HEK293 (cell line): ENCODE measurements at regions not wholly inside any gene's neighbourhood (a gene's known extent, or its start where the extent isn't known, plus 50 kb on each side); places are given as distances from the start of the nearest gene placed in this dataset.

Source experiments
- CTCF ChIA-PET: fragments of 350-600 bp; formaldehyde crosslinking; extraction: SDS; loops from one replicate; lab custom pipeline; 2021; ENCODE audit warnings: antibody characterized with exemption; lab: Yijun Ruan, JAX
- POLR2A ChIA-PET: fragments of 300-600 bp; formaldehyde crosslinking; extraction: SDS; loops from one replicate; lab custom pipeline; 2020; ENCODE audit warnings: antibody characterized with exemption, inconsistent platforms; lab: Yijun Ruan, JAX
- H3K27ac ChIP-seq: fragments of 200-500 bp; sonication (Bioruptor generic); 2 replicates; pipeline ENCODE4 v1.5.1; 2014; ENCODE audit warnings: low read depth, low read length, control low read depth, inconsistent platforms; ENCODE audit errors: extremely low read depth
- H3K36me3 ChIP-seq, 2 experiments: fragments of 200-500 bp in 1 of 2; sonication (Bioruptor generic) in 1 of 2; 1 replicate in 1 of 2; 2 replicates in 1 of 2; pipeline ENCODE4 v1.5.1; 2014 to 2017; ENCODE audit warnings: inconsistent platforms in 2 of 2, low read length in 2 of 2; ENCODE audit not compliant: control insufficient read depth in 2 of 2, insufficient read depth in 1 of 2
- H3K4me1 ChIP-seq: fragments of 200-500 bp; sonication (Bioruptor generic); 2 replicates; pipeline ENCODE4 v1.5.1; 2014; ENCODE audit warnings: mild to moderate bottlenecking, low read length, inconsistent platforms; ENCODE audit not compliant: control insufficient read depth, insufficient read depth
- H3K4me3 ChIP-seq: 2 replicates; pipeline ENCODE4 v1.5.1; 2011; ENCODE audit warnings: low read depth, mild to moderate bottlenecking, control low read depth, low read length, moderate library complexity
- H3K9me3 ChIP-seq: fragments of 200-500 bp; sonication (Bioruptor generic); 2 replicates; pipeline ENCODE4 v1.5.1; 2014; ENCODE audit warnings: low read depth, low read length, inconsistent platforms; ENCODE audit not compliant: control insufficient read depth, insufficient read depth
- CTCF ChIP-seq: fragments of 450-650 bp; formaldehyde crosslinking; IDR thresholded peaks from 2 replicates; pipeline ENCODE4 v1.5.1; 2016; ENCODE audit warnings: missing biosample characterization, missing genetic modification characterization
- KLF16 ChIP-seq: fragments of 450-650 bp; formaldehyde crosslinking; IDR thresholded peaks from 2 replicates; pipeline ENCODE4 v1.5.1; 2017; ENCODE audit warnings: missing biosample characterization, missing genetic modification characterization
- MZF1 ChIP-seq: fragments of 450-650 bp; formaldehyde crosslinking; IDR thresholded peaks from 2 replicates; pipeline ENCODE4 v1.5.1; 2017; ENCODE audit warnings: missing biosample characterization, missing genetic modification characterization, borderline replicate concordance
- PRDM2 ChIP-seq: fragments of 450-650 bp; formaldehyde crosslinking; IDR thresholded peaks from 2 replicates; pipeline ENCODE4 v1.5.1; 2016; ENCODE audit warnings: missing biosample characterization, missing genetic modification characterization, borderline replicate concordance
- SALL2 ChIP-seq: fragments of 450-650 bp; formaldehyde crosslinking; IDR thresholded peaks from 2 replicates; pipeline ENCODE4 v1.5.0; 2017; ENCODE audit warnings: missing biosample characterization, mild to moderate bottlenecking, missing genetic modification characterization, borderline replicate concordance
- SP7 ChIP-seq: fragments of 450-650 bp; formaldehyde crosslinking; IDR thresholded peaks from 2 replicates; pipeline ENCODE4 v1.5.1; 2016; ENCODE audit warnings: missing biosample characterization, missing genetic modification characterization
- ZBTB10 ChIP-seq: fragments of 450-650 bp; formaldehyde crosslinking; IDR thresholded peaks from 2 replicates; pipeline ENCODE4 v1.5.1; 2016; ENCODE audit warnings: missing biosample characterization, missing genetic modification characterization
- ZBTB6 ChIP-seq: fragments of 450-650 bp; formaldehyde crosslinking; IDR thresholded peaks from 2 replicates; pipeline ENCODE4 v1.5.1; 2017; ENCODE audit warnings: missing biosample characterization, missing genetic modification characterization
- ZFP3 ChIP-seq: fragments of 450-650 bp; formaldehyde crosslinking; IDR thresholded peaks from 2 replicates; pipeline ENCODE4 v1.5.1; 2016; ENCODE audit warnings: low read depth, missing biosample characterization, missing genetic modification characterization
- ZNF10 ChIP-seq: fragments of 450-650 bp; formaldehyde crosslinking; IDR thresholded peaks from 2 replicates; pipeline ENCODE4 v1.5.1; 2017; ENCODE audit warnings: missing biosample characterization, missing genetic modification characterization
- ZNF24 ChIP-seq: fragments of 450-650 bp; formaldehyde crosslinking; IDR thresholded peaks from 2 replicates; pipeline ENCODE4 v1.5.1; 2016; ENCODE audit warnings: missing biosample characterization, missing genetic modification characterization
- ZNF341 ChIP-seq: fragments of 450-650 bp; formaldehyde crosslinking; IDR thresholded peaks from 2 replicates; pipeline ENCODE4; 2016; ENCODE audit warnings: low read depth, missing biosample characterization, missing genetic modification characterization
- ZNF514 ChIP-seq: fragments of 450-650 bp; formaldehyde crosslinking; IDR thresholded peaks from 2 replicates; pipeline ENCODE4 v1.5.1; 2016; ENCODE audit warnings: missing biosample characterization, missing genetic modification characterization
- ZNF600 ChIP-seq: fragments of 450-650 bp; formaldehyde crosslinking; IDR thresholded peaks from 2 replicates; pipeline ENCODE4 v1.5.1; 2016; ENCODE audit warnings: missing biosample characterization, missing genetic modification characterization
- ZNF777 ChIP-seq: fragments of 450-650 bp; formaldehyde crosslinking; IDR thresholded peaks from 2 replicates; pipeline ENCODE4 v1.5.1; 2017; ENCODE audit warnings: missing biosample characterization, missing genetic modification characterization, borderline replicate concordance

GRCh38 chr22:27329966-27330645 lies 471.4 kb downstream of the MN1 start:
- CTCF ChIA-PET, result interaction anchor here (0.5 to 1.2 kb wide), 9 partner anchors 58 to 767 kb away, joined by 3 to 4 read pairs (median 3); no protein-coding TSS in a partner anchor

More at GRCh38 chr22:27329966-27330645, 471.4 kb downstream of the MN1 start:
- Histone ChIP-seq H3K4me1 (no peaks in the 10 kb centered on the region), H3K27ac (no peak overlapping the region), H3K9me3 (no peaks in the 10 kb centered on the region), H3K36me3 (no peaks in the 10 kb centered on the region), H3K4me3 (no peak overlapping the region)
- POLR2A ChIA-PET, result no interaction called here
- no peak for TF ChIP-seq ZNF777 (tag by site-specific recombination)
- no peak for TF ChIP-seq ZNF10 (tag by site-specific recombination)
- TF ChIP-seq ZFP3, result no peak
- no peak for TF ChIP-seq ZNF341
- TF ChIP-seq ZNF24 (tag by site-specific recombination), result no peak
- no peak for TF ChIP-seq PRDM2 (tag by site-specific recombination)
- TF ChIP-seq SALL2 (tag by site-specific recombination), result no peak
- no peak for TF ChIP-seq ZBTB6 (tag by site-specific recombination)
- no peak for TF ChIP-seq CTCF
- no peak for TF ChIP-seq SP7 (tag by site-specific recombination)
- no peak for TF ChIP-seq MZF1 (tag by site-specific recombination)
- TF ChIP-seq ZNF600 (tag by site-specific recombination), result no peak
- no peak for TF ChIP-seq KLF16 (tag by site-specific recombination)
- no peak for TF ChIP-seq ZNF514
- TF ChIP-seq ZBTB10 (tag by site-specific recombination), result no peak
